Neural progenitor cell (in vitro differentiated cells): ENCODE measurements at regions not wholly inside any gene's neighbourhood (a gene's known extent, or its start where the extent isn't known, plus 50 kb on each side); places are given as distances from the start of the nearest gene placed in this dataset.

Source experiments
- DNase-seq: peaks from one replicate; pipeline ENCODE4 v3.0.0-alpha.2; 2016; ENCODE audit warnings: low spot score
- H2AFZ ChIP-seq: fragments of 200-600 bp; sonication (generic); replicated peaks from 2 replicates; pipeline ENCODE4 v1.6.1; 2016; ENCODE audit warnings: antibody characterized with exemption
- H3F3A ChIP-seq: fragments of 200-600 bp; sonication (generic); 2 replicates; pipeline ENCODE4 v1.6.1; 2016; ENCODE audit warnings: antibody characterized with exemption, low read depth
- H3K27ac ChIP-seq: fragments of 200-600 bp; sonication (generic); 2 replicates; pipeline ENCODE4 v1.5.1; 2016; ENCODE audit warnings: mild to moderate bottlenecking
- H3K27me3 ChIP-seq: fragments of 200-600 bp; sonication (generic); 2 replicates; pipeline ENCODE4 v1.6.1; 2016; ENCODE audit warnings: mild to moderate bottlenecking, moderate library complexity
- H3K36me3 ChIP-seq: fragments of 200-600 bp; sonication (generic); 2 replicates; pipeline ENCODE4 v1.5.1; 2016
- H3K4me1 ChIP-seq: fragments of 200-600 bp; sonication (generic); 2 replicates; pipeline ENCODE4 v1.6.1; 2016; ENCODE audit warnings: mixed run types
- H3K4me2 ChIP-seq: fragments of 200-600 bp; sonication (generic); 2 replicates; pipeline ENCODE4 v1.6.1; 2016
- H3K4me3 ChIP-seq: fragments of 200-600 bp; sonication (generic); 2 replicates; pipeline ENCODE4 v1.5.1; 2016
- H3K79me2 ChIP-seq: fragments of 200-600 bp; sonication (generic); 2 replicates; pipeline ENCODE4 v1.6.1; 2016; ENCODE audit warnings: low read depth
- H3K9ac ChIP-seq: fragments of 200-600 bp; sonication (generic); 2 replicates; pipeline ENCODE4 v1.6.1; 2016
- H3K9me3 ChIP-seq: fragments of 200-600 bp; sonication (generic); 2 replicates; pipeline ENCODE4 v1.5.1; 2016; ENCODE audit warnings: low read depth
- H4K20me1 ChIP-seq: fragments of 200-600 bp; sonication (generic); 2 replicates; pipeline ENCODE4 v1.6.1; 2016; ENCODE audit warnings: low read depth
- H3K27ac Mint-ChIP-seq: 3 replicates; pipeline ENCODE4 v1.8.0; 2021; ENCODE audit warnings: mixed read lengths
- H3K27me3 Mint-ChIP-seq: 2 replicates; pipeline ENCODE4 v1.8.0; 2022; ENCODE audit warnings: low read depth, mild to moderate bottlenecking, inconsistent platforms, moderate library complexity, mixed read lengths; ENCODE audit not compliant: insufficient read depth
- H3K36me3 Mint-ChIP-seq: 3 replicates; pipeline ENCODE4 v1.8.0; 2021; ENCODE audit warnings: mixed read lengths
- H3K4me1 Mint-ChIP-seq: 3 replicates; pipeline ENCODE4 v1.8.0; 2021; ENCODE audit warnings: mixed read lengths
- H3K4me3 Mint-ChIP-seq: 3 replicates; pipeline ENCODE4 v1.8.0; 2021; ENCODE audit warnings: mild to moderate bottlenecking, moderate library complexity, mixed read lengths
- H3K9me3 Mint-ChIP-seq: 3 replicates; pipeline ENCODE4 v1.8.0; 2020; ENCODE audit warnings: mixed read lengths
- CTCF ChIP-seq: fragments of 200-600 bp; sonication (generic); IDR thresholded peaks from 2 replicates; pipeline ENCODE4 v1.5.1; 2017; ENCODE audit warnings: antibody characterized with exemption, mild to moderate bottlenecking
- EZH2 ChIP-seq: fragments of 200-600 bp; sonication (generic); IDR thresholded peaks from 2 replicates; pipeline ENCODE4 v1.6.1; 2017; ENCODE audit warnings: antibody characterized with exemption, mild to moderate bottlenecking, moderate library complexity
- EZH2phosphoT487 ChIP-seq: fragments of 200-600 bp; sonication (generic); IDR thresholded peaks from 2 replicates; pipeline ENCODE4 v1.6.1; 2017; ENCODE audit warnings: antibody characterized with exemption

DNA sequence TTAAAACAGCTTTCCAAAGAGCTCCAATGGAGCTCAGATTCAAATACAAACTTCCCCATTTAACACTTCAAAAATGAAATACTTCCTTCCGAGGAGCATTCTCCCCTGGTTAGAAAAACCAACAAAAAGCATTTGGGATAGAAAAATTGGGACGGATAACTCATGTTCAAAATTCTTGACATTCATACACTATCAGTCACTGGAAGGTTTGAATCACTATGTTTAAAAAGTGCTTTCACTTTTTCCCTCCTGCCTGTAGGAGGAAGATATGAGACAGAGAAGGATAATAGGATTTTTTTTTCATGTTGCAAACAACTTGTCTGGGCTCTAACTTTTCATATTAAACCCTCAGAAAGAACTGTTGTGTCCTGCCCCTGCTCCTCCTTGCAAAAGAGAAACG lies 412.0 kb downstream of the ACTL7B start:
- Histone ChIP-seq H4K20me1 (no peaks in the 10 kb centered on the region), H3K79me2 (no peaks in the 10 kb centered on the region), H3K4me2 (no peak overlapping the region), H3K9me3 (no peaks in the 10 kb centered on the region), H3K27ac (no peak overlapping the region), H3F3A (no peaks in the 10 kb centered on the region), H3K36me3 (no peaks in the 10 kb centered on the region), H3K9ac (no peak overlapping the region), H3K27me3 (no peaks in the 10 kb centered on the region), H3K4me1 (no peaks in the 10 kb centered on the region), H3K4me3 (no peak overlapping the region), H2AFZ (no peak overlapping the region)
- Mint-ChIP-seq H3K4me3 (no peak overlapping the region), H3K9me3 (no peaks in the 10 kb centered on the region), H3K27ac (no peak overlapping the region), H3K4me1 (peaks cover 4% of the 10 kb centered on the region), H3K36me3 (no peaks in the 10 kb centered on the region), H3K27me3 (peaks cover 6% of the 10 kb centered on the region)
- TF ChIP-seq EZH2 (no peak), EZH2phosphoT487 (no peak), CTCF (no peak)
- DNase-seq: no peak

GRCh38 chr9:108443019-108443633 lies 412.7 kb downstream of the ACTL7B start:
- no peak overlapping the region for H3K27ac Mint-ChIP-seq
- no peak overlapping the region for H3K4me2 ChIP-seq
- TF ChIP-seq CTCF: no peak
- no peak for TF ChIP-seq EZH2
- no peak for TF ChIP-seq EZH2phosphoT487
- no peak overlapping the region for H2AFZ ChIP-seq
- no peaks in the 10 kb centered on the region for H3K9me3 ChIP-seq
- H3K27me3 Mint-ChIP-seq: peaks cover 6% of the 10 kb centered on the region
- DNase-seq: no peak
- no peaks in the 10 kb centered on the region for H3F3A ChIP-seq
- H3K4me1 Mint-ChIP-seq: peaks cover 4% of the 10 kb centered on the region
- H3K27ac ChIP-seq: no peak overlapping the region
- H3K9ac ChIP-seq: no peak overlapping the region
- H4K20me1 ChIP-seq: no peaks in the 10 kb centered on the region
- H3K36me3 Mint-ChIP-seq: no peaks in the 10 kb centered on the region
- H3K4me3 Mint-ChIP-seq: no peak overlapping the region
- no peaks in the 10 kb centered on the region for H3K27me3 ChIP-seq
- no peaks in the 10 kb centered on the region for H3K79me2 ChIP-seq
- no peaks in the 10 kb centered on the region for H3K9me3 Mint-ChIP-seq
- no peak overlapping the region for H3K4me3 ChIP-seq
- no peaks in the 10 kb centered on the region for H3K4me1 ChIP-seq
- no peaks in the 10 kb centered on the region for H3K36me3 ChIP-seq

DNA sequence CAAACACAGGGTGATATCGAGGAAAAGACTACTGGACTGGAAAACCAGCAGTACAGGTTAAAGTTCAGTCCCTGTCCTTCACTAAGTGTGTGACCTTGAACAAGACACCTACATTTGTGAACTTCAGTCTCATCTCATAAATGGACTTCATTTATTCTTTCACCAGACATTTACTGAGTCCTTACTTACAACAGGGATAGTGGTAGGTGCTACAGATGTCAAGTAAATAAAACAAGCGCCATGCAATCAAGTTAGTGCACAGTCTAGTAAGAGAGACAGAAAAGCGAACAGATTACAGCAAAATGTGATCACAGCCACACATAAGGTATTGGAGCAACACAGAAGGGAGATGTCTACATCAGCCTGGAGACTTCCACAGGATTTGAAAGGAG lies 413.2 kb downstream of the ACTL7B start:
- H3F3A ChIP-seq: no peaks in the 10 kb centered on the region
- no peaks in the 10 kb centered on the region for H3K79me2 ChIP-seq
- no peaks in the 10 kb centered on the region for H3K9me3 Mint-ChIP-seq
- no peaks in the 10 kb centered on the region for H4K20me1 ChIP-seq
- no peaks in the 10 kb centered on the region for H3K4me1 ChIP-seq
- peaks cover 4% of the 10 kb centered on the region for H3K4me1 Mint-ChIP-seq
- no peaks in the 10 kb centered on the region for H3K36me3 Mint-ChIP-seq
- no peak overlapping the region for H3K4me3 Mint-ChIP-seq
- no peak for DNase-seq
- H2AFZ ChIP-seq: no peak overlapping the region
- H3K27ac Mint-ChIP-seq: no peak overlapping the region
- H3K4me3 ChIP-seq: no peak overlapping the region
- peaks cover 6% of the 10 kb centered on the region for H3K27me3 Mint-ChIP-seq
- no peaks in the 10 kb centered on the region for H3K9me3 ChIP-seq
- H3K36me3 ChIP-seq: no peaks in the 10 kb centered on the region
- TF ChIP-seq EZH2 (no peak), CTCF (no peak), EZH2phosphoT487 (no peak)
- H3K27ac ChIP-seq: no peak overlapping the region
- H3K27me3 ChIP-seq: no peaks in the 10 kb centered on the region
- H3K9ac ChIP-seq: no peak overlapping the region
- H3K4me2 ChIP-seq: no peak overlapping the region
